HPDE6-E6E7 (cell line): ENCODE measurements at regions not wholly inside any gene's neighbourhood (a gene's known extent, or its start where the extent isn't known, plus 50 kb on each side); places are given as distances from the start of the nearest gene placed in this dataset.

ENCODE experiments used
- DNase-seq: peaks from one replicate; pipeline ENCODE4 v3.0.0; 2011; ENCODE audit warnings: missing footprints; ENCODE audit errors: extremely low spot score

GRCh38 chr14:97655169-97655948 lies 858.2 kb downstream of the VRK1 start:
- DNase-seq: no peak

GRCh38 chr14:97657609-97658008 lies 860.4 kb downstream of the VRK1 start:
- no peak for DNase-seq

- no peak for DNase-seq
Measured at GRCh38 chr14:97687944-97688630, 890.9 kb downstream of the VRK1 start.

GRCh38 chr14:97688631-97689336 lies 891.6 kb downstream of the VRK1 start:
- DNase-seq: no peak

GRCh38 chr14:97692084-97692483 lies 894.9 kb downstream of the VRK1 start:
- no peak for DNase-seq

GRCh38 chr14:97695456-97695981 lies 898.3 kb downstream of the VRK1 start:
- DNase-seq: no peak

GRCh38 chr14:97697772-97698171 lies 900.6 kb downstream of the VRK1 start:
- DNase-seq: no peak

- DNase-seq: no peak
Measured at GRCh38 chr14:97699026-97699425, 901.8 kb downstream of the VRK1 start.

- DNase-seq: no peak
Measured at GRCh38 chr14:97703006-97703760, 906.0 kb downstream of the VRK1 start.

- DNase-seq: no peak
Measured at GRCh38 chr14:97704316-97704885, 907.2 kb downstream of the VRK1 start.

- DNase-seq: no peak
Measured at GRCh38 chr14:97705107-97705506, 907.9 kb downstream of the VRK1 start.

GRCh38 chr14:97705976-97706375 lies 908.8 kb downstream of the VRK1 start:
- DNase-seq: no peak

- DNase-seq: no peak
Measured at GRCh38 chr14:97706819-97707218, 909.6 kb downstream of the VRK1 start.

GRCh38 chr14:97707603-97708002 lies 910.4 kb downstream of the VRK1 start:
- no peak for DNase-seq

- no peak for DNase-seq
Measured at GRCh38 chr14:97709552-97709951, 912.4 kb downstream of the VRK1 start.

- DNase-seq: no peak
Measured at GRCh38 chr14:97710726-97711125, 913.5 kb downstream of the VRK1 start.

- no peak for DNase-seq
Measured at GRCh38 chr14:97712471-97712870, 915.3 kb downstream of the VRK1 start.

- no peak for DNase-seq
Measured at GRCh38 chr14:97713023-97713422, 915.8 kb downstream of the VRK1 start.

GRCh38 chr14:97718886-97719442 lies 921.8 kb downstream of the VRK1 start:
- no peak for DNase-seq

- DNase-seq: no peak
Measured at GRCh38 chr14:97719931-97720330, 922.7 kb downstream of the VRK1 start.

GRCh38 chr14:97723351-97723750 lies 926.2 kb downstream of the VRK1 start:
- DNase-seq: no peak
